ENCODE measurements at regions not wholly inside any gene's neighbourhood (a gene's known extent, or its start where the extent isn't known, plus 50 kb on each side); places are given as distances from the start of the nearest gene placed in this dataset.

GRCh38 chr5:156126716-156127115 lies 200.2 kb upstream of the SGCD start:
- H3K4me3 ChIP-seq (ENCODE audit: extremely low read depth in 1 of 4, insufficient read depth in 2 of 4, low read depth in 3 of 4, low read length in 4 of 4) = no peak overlapping the region
- no peak overlapping the region for H4K8ac ChIP-seq (ENCODE audit: extremely low read depth, insufficient read depth, low read length)
- H2BK120ac ChIP-seq (replicated peaks; ENCODE audit: low read depth, low read length) = no peak overlapping the region
- no peak overlapping the region for H2BK15ac ChIP-seq (ENCODE audit: low read length)
- H4K91ac ChIP-seq (replicated peaks; ENCODE audit: insufficient read length, low read length) = no peak overlapping the region
- H3K27ac ChIP-seq (ENCODE audit: low read depth, low read length) = no peak overlapping the region
- no peaks in the 10 kb centered on the region for H3K27me3 ChIP-seq (replicated peaks in 1 of 4; ENCODE audit: control insufficient read depth in 3 of 4, extremely low read depth in 1 of 4, insufficient read depth in 3 of 4, low read length in 3 of 4)
- no peaks in the 10 kb centered on the region; the same call in 1 of the 2 replicates for H3K23me2 ChIP-seq (ENCODE audit: low read depth, low read length)
- no peak overlapping the region for H2BK20ac ChIP-seq (ENCODE audit: low read length)
- H4K5ac ChIP-seq (ENCODE audit: insufficient read length, low read depth, low read length) = no peak overlapping the region
- H2BK12ac ChIP-seq (ENCODE audit: low read depth, low read length) = no peak overlapping the region
- no peaks in the 10 kb centered on the region for H3K36me3 ChIP-seq (ENCODE audit: control insufficient read depth in 2 of 4, insufficient read depth in 4 of 4, low read length in 3 of 4)
- H3K79me2 ChIP-seq (ENCODE audit: control insufficient read depth in 1 of 2, insufficient read depth in 2 of 2, low read length in 2 of 2) = no peaks in the 10 kb centered on the region
- H3K14ac ChIP-seq (ENCODE audit: insufficient read length) = no peak overlapping the region
- CTCF ChIA-PET (ENCODE audit: partially characterized antibody) = no interaction called here
- H4K20me1 ChIP-seq (replicated peaks in 1 of 2; ENCODE audit: control insufficient read depth in 1 of 2, insufficient read depth in 2 of 2, low read length in 2 of 2) = no peaks in the 10 kb centered on the region
- no peak overlapping the region for H3K23ac ChIP-seq (ENCODE audit: insufficient read length)
- no peak overlapping the region for H2AFZ ChIP-seq (ENCODE audit: low read length)
- WGBS, 2 experiments (ENCODE audit: extremely low coverage in 1 of 2, insufficient coverage in 1 of 2, insufficient read length in 1 of 2, insufficient replicate concordance in 2 of 2, low coverage in 1 of 2, low lambda C conversion rate in 2 of 2, missing lambda C conversion rate in 1 of 2) = 92% methylated on average over 1 of the region's 1 CpG; no CpG with 5 or more reads in 1 of the 2 experiments
- no peak overlapping the region for H3K4ac ChIP-seq (replicated peaks; ENCODE audit: insufficient read length, low read depth, low read length)
- H3K9ac ChIP-seq (replicated peaks in 1 of 4; ENCODE audit: extremely low read depth in 1 of 4, low read depth in 3 of 4, low read length in 3 of 4) = no peak overlapping the region
- no peak overlapping the region for H2AK5ac ChIP-seq (ENCODE audit: low read depth, low read length)
- no peaks in the 10 kb centered on the region for H3K79me1 ChIP-seq (ENCODE audit: low read depth, low read length)
- H3K18ac ChIP-seq (ENCODE audit: extremely low read depth, low read length) = no peak overlapping the region
- no peak for DNase-seq (ENCODE audit: low read depth in 1 of 2, low spot score in 2 of 2)
- no peak for FAIRE-seq
- H2BK5ac ChIP-seq (ENCODE audit: low read depth, low read length) = no peak overlapping the region
- H3K4me2 ChIP-seq (ENCODE audit: insufficient read depth in 1 of 2, low read depth in 2 of 2, low read length in 2 of 2) = no peak overlapping the region
- no peak for TF ChIP-seq SAP30 (IDR thresholded peaks at IDR 0.05; ENCODE audit: insufficient read depth, insufficient replicate concordance, low read length)
- no peaks in the 10 kb centered on the region for H3K9me3 ChIP-seq (ENCODE audit: insufficient read depth in 2 of 2, low read depth in 1 of 2, low read length in 1 of 2)
- POLR2A ChIA-PET (ENCODE audit: partially characterized antibody) = no interaction called here
- H3K4me1 ChIP-seq (replicated peaks in 1 of 4; ENCODE audit: control insufficient read depth in 3 of 4, insufficient read depth in 4 of 4, low read length in 3 of 4) = no peaks in the 10 kb centered on the region
- H3K56ac ChIP-seq (replicated peaks; ENCODE audit: insufficient read length, low read depth, low read length) = no peak overlapping the region

All from H1 (cell line).